ENCODE measurements at regions not wholly inside any gene's neighbourhood (a gene's known extent, or its start where the extent isn't known, plus 50 kb on each side); places are given as distances from the start of the nearest gene placed in this dataset.

DNA sequence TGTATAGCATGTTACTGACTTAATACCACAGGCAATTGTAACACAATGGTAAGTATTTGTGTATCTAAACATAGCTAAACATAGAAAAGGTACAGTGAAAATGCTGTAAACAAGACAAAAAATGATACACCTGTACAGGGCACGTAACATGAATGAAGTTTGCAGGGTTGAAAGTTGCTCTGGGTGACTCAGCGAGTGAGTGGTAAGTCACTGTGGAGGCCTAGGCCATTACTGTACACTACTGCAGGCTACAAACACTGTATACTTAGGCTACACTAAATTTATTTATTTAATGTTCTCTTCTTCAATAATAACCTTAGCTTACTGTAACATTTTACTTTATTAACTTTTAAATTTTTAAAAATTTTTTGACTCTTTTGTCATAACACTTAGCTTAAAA lies 158.4 kb downstream of the IPO8 start:
- no peaks in the 10 kb centered on the region for H3K4me1 Mint-ChIP-seq
- intact Hi-C loops (cut with micrococcal nuclease): no loop called here
- ATAC-seq (ENCODE audit: low read depth) (no peak), DNase-seq (no peak)
- no CpG with 5 or more reads among the region's 2 CpGs for WGBS (ENCODE audit: insufficient coverage)
- Histone ChIP-seq H3K4me2 (replicated peaks; ENCODE audit: low read depth, low read length, poor library complexity, severe bottlenecking) (no peak overlapping the region), H3K79me2 (ENCODE audit: control insufficient read depth, insufficient read depth, low read length) (no peaks in the 10 kb centered on the region), H3K36me3 (replicated peaks in 1 of 2; ENCODE audit: control extremely low read depth in 1 of 2, control insufficient read depth in 1 of 2, extremely low read depth in 1 of 2, insufficient read depth in 2 of 2, low read length in 1 of 2) (no peaks in the 10 kb centered on the region), H3K27me3 (replicated peaks in 1 of 4; ENCODE audit: control extremely low read depth in 1 of 4, control insufficient read depth in 3 of 4, insufficient read depth in 4 of 4, low read length in 3 of 4) (no peaks in the 10 kb centered on the region), H3K4me1 (ENCODE audit: control insufficient read depth in 2 of 2, insufficient read depth in 2 of 2, low read length in 2 of 2) (no peaks in the 10 kb centered on the region), H3K9me3 (ENCODE audit: control extremely low read depth in 1 of 3, control insufficient read depth in 2 of 3, insufficient read depth in 1 of 3, low read length in 2 of 3) (peaks cover 0 to 5% (median 0%) of the 10 kb centered on the region in 3 donors), H2AFZ (ENCODE audit: insufficient read depth, low read depth, low read length, poor library complexity, severe bottlenecking) (no peak overlapping the region), H3K4me3 (ENCODE audit: control extremely low read depth in 1 of 5, extremely low read depth in 1 of 5, insufficient read depth in 1 of 5, low read depth in 2 of 5, low read length in 4 of 5) (no peak overlapping the region), H3K9ac (ENCODE audit: low read length) (no peak overlapping the region), H4K20me1 (ENCODE audit: control insufficient read depth, insufficient read depth, low read length, poor library complexity, severe bottlenecking) (no peaks in the 10 kb centered on the region), H3K27ac (ENCODE audit: low read length in 2 of 2) (no peak overlapping the region)
- peaks cover 9% of the 10 kb centered on the region for H3K9me3 Mint-ChIP-seq (ENCODE audit: insufficient read depth)
- TF ChIP-seq, protein P1, sequence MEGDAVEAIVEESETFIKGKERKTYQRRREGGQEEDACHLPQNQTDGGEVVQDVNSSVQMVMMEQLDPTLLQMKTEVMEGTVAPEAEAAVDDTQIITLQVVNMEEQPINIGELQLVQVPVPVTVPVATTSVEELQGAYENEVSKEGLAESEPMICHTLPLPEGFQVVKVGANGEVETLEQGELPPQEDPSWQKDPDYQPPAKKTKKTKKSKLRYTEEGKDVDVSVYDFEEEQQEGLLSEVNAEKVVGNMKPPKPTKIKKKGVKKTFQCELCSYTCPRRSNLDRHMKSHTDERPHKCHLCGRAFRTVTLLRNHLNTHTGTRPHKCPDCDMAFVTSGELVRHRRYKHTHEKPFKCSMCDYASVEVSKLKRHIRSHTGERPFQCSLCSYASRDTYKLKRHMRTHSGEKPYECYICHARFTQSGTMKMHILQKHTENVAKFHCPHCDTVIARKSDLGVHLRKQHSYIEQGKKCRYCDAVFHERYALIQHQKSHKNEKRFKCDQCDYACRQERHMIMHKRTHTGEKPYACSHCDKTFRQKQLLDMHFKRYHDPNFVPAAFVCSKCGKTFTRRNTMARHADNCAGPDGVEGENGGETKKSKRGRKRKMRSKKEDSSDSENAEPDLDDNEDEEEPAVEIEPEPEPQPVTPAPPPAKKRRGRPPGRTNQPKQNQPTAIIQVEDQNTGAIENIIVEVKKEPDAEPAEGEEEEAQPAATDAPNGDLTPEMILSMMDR (IDR thresholded peaks at IDR 0.05): no peak
- TF ChIP-seq EZH2 (IDR thresholded peaks at IDR 0.05; ENCODE audit: borderline replicate concordance, insufficient read depth, low read depth, low read length, poor library complexity, severe bottlenecking): no peak
- no peak overlapping the region for H3K27ac Mint-ChIP-seq
- H3K4me3 Mint-ChIP-seq: no peak overlapping the region
- ChIA-PET CTCF (no interaction called here), POLR2A (no interaction called here)
- no peaks in the 10 kb centered on the region for H3K27me3 Mint-ChIP-seq

DNA sequence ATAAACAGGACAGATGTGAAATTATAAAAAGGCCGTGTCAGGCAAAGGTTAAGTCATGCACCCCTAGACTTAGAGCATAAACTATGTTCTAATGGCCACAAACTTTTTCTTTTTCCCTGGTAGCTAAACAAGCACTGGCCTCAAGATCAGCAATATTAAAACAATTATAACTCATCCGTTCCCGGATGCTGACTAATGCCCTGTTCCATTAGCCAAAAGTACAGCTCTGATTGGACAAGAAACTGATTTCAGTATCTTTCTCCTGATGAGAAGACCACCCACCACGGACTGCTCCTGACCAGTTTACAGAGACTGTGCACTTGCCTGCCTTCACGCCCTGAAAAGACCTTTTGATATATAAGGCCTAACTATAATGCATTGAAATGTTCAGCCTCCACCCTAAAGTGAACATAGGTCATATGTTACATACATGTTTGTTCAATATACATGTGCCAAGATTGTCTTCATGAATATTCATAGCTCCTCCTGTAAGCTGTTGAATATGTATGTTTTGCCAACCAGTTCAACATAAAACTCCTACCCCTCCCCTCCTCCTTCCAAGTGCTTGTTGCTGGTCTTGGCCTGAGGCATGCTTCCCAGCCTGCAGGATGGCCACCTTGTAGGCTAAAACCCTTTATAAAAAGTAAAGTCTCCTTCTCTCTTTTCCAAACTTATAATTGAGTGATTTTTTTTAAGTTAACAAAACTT lies 162.0 kb downstream of the IPO8 start:
- Histone ChIP-seq H3K4me1 (ENCODE audit: control insufficient read depth in 2 of 2, insufficient read depth in 2 of 2, low read length in 2 of 2) (no peaks in the 10 kb centered on the region), H4K20me1 (ENCODE audit: control insufficient read depth, insufficient read depth, low read length, poor library complexity, severe bottlenecking) (no peaks in the 10 kb centered on the region), H3K36me3 (replicated peaks in 1 of 2; ENCODE audit: control extremely low read depth in 1 of 2, control insufficient read depth in 1 of 2, extremely low read depth in 1 of 2, insufficient read depth in 2 of 2, low read length in 1 of 2) (no peaks in the 10 kb centered on the region), H3K9me3 (ENCODE audit: control extremely low read depth in 1 of 3, control insufficient read depth in 2 of 3, insufficient read depth in 1 of 3, low read length in 2 of 3) (no peaks in the 10 kb centered on the region), H3K4me3 (ENCODE audit: control extremely low read depth in 1 of 5, extremely low read depth in 1 of 5, insufficient read depth in 1 of 5, low read depth in 2 of 5, low read length in 4 of 5) (no peak overlapping the region), H3K27ac (ENCODE audit: low read length in 2 of 2) (no peak overlapping the region), H2AFZ (ENCODE audit: insufficient read depth, low read depth, low read length, poor library complexity, severe bottlenecking) (no peak overlapping the region), H3K27me3 (replicated peaks in 1 of 4; ENCODE audit: control extremely low read depth in 1 of 4, control insufficient read depth in 3 of 4, insufficient read depth in 4 of 4, low read length in 3 of 4) (no peaks in the 10 kb centered on the region), H3K9ac (ENCODE audit: low read length) (no peak overlapping the region), H3K79me2 (ENCODE audit: control insufficient read depth, insufficient read depth, low read length) (no peaks in the 10 kb centered on the region), H3K4me2 (replicated peaks; ENCODE audit: low read depth, low read length, poor library complexity, severe bottlenecking) (no peak overlapping the region)
- Mint-ChIP-seq H3K27me3 (peaks cover 5% of the 10 kb centered on the region), H3K27ac (no peak overlapping the region), H3K4me1 (no peaks in the 10 kb centered on the region), H3K4me3 (no peak overlapping the region), H3K9me3 (ENCODE audit: insufficient read depth) (no peaks in the 10 kb centered on the region)
- POLR2A ChIA-PET: no interaction called here
- 100% methylated on average over 2 of the region's 5 CpGs for WGBS (ENCODE audit: insufficient coverage)
- CTCF ChIA-PET: no interaction called here
- TF ChIP-seq, protein P1 (IDR thresholded peaks at IDR 0.05): no peak
- TF ChIP-seq EZH2 (IDR thresholded peaks at IDR 0.05; ENCODE audit: borderline replicate concordance, insufficient read depth, low read depth, low read length, poor library complexity, severe bottlenecking): no peak
- ATAC-seq (ENCODE audit: low read depth): no peak
- DNase-seq: no peak
- intact Hi-C loops (cut with micrococcal nuclease): no loop called here
